WERI-Rb-1 (cell line): ENCODE measurements at regions not wholly inside any gene's neighbourhood (a gene's known extent, or its start where the extent isn't known, plus 50 kb on each side); places are given as distances from the start of the nearest gene placed in this dataset.

Source experiments
- DNase-seq: peaks from one replicate; pipeline ENCODE4 v3.0.0-alpha.2; 2020
- H3K27ac ChIP-seq: fragments of 250-450 bp; sonication (Bioruptor Pico); 2 replicates; pipeline ENCODE4 v1.5.1; 2020; ENCODE audit warnings: mild to moderate bottlenecking, moderate library complexity
- H3K27me3 ChIP-seq: fragments of 250-450 bp; sonication (Bioruptor Pico); 2 replicates; pipeline ENCODE4 v1.5.1; 2021; ENCODE audit warnings: mild to moderate bottlenecking, low read depth, moderate library complexity; ENCODE audit not compliant: insufficient read depth, severe bottlenecking
- H3K36me3 ChIP-seq: fragments of 250-450 bp; sonication (Bioruptor Pico); 2 replicates; pipeline ENCODE4 v1.5.1; 2020; ENCODE audit warnings: mild to moderate bottlenecking, moderate library complexity
- H3K4me3 ChIP-seq: 2 replicates; pipeline ENCODE4 v1.5.1; 2011; ENCODE audit warnings: low read depth, mild to moderate bottlenecking, control low read depth, low read length
- H3K9me3 ChIP-seq: fragments of 250-450 bp; sonication (Bioruptor Pico); 2 replicates; pipeline ENCODE4 v1.5.1; 2021; ENCODE audit warnings: mild to moderate bottlenecking, moderate library complexity; ENCODE audit not compliant: severe bottlenecking
- TF ChIP-seq, protein P1 (sequence below): IDR thresholded peaks from 2 replicates; pipeline ENCODE4 v1.5.1; 2011; ENCODE audit warnings: low read depth, mild to moderate bottlenecking, control low read depth, inconsistent platforms, low read length

GRCh38 chr2:122610948-122611609 is 855.6 kb downstream of the TSN start:
- no peaks in the 10 kb centered on the region for H3K9me3 ChIP-seq
- DNase-seq, result no peak
- no peaks in the 10 kb centered on the region for H3K27me3 ChIP-seq
- no peaks in the 10 kb centered on the region for H3K36me3 ChIP-seq
- H3K4me3 ChIP-seq, result no peak overlapping the region
- TF ChIP-seq, protein P1, sequence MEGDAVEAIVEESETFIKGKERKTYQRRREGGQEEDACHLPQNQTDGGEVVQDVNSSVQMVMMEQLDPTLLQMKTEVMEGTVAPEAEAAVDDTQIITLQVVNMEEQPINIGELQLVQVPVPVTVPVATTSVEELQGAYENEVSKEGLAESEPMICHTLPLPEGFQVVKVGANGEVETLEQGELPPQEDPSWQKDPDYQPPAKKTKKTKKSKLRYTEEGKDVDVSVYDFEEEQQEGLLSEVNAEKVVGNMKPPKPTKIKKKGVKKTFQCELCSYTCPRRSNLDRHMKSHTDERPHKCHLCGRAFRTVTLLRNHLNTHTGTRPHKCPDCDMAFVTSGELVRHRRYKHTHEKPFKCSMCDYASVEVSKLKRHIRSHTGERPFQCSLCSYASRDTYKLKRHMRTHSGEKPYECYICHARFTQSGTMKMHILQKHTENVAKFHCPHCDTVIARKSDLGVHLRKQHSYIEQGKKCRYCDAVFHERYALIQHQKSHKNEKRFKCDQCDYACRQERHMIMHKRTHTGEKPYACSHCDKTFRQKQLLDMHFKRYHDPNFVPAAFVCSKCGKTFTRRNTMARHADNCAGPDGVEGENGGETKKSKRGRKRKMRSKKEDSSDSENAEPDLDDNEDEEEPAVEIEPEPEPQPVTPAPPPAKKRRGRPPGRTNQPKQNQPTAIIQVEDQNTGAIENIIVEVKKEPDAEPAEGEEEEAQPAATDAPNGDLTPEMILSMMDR, result no peak
- no peak overlapping the region for H3K27ac ChIP-seq

GRCh38 chr2:122622934-122623333 is 867.5 kb downstream of the TSN start:
- Histone ChIP-seq H3K36me3 (no peaks in the 10 kb centered on the region), H3K27ac (no peak overlapping the region), H3K27me3 (no peaks in the 10 kb centered on the region), H3K9me3 (no peaks in the 10 kb centered on the region), H3K4me3 (no peak overlapping the region)
- no peak for DNase-seq
- TF ChIP-seq, protein P1, result no peak

GRCh38 chr2:122627388-122627787 is 871.9 kb downstream of the TSN start:
- TF ChIP-seq, protein P1, result no peak

GRCh38 chr2:122634256-122634655 is 878.8 kb downstream of the TSN start:
- no peaks in the 10 kb centered on the region for H3K27me3 ChIP-seq
- no peak overlapping the region for H3K4me3 ChIP-seq
- TF ChIP-seq, protein P1, result no peak
- H3K9me3 ChIP-seq, result no peaks in the 10 kb centered on the region
- H3K27ac ChIP-seq, result no peak overlapping the region
- H3K36me3 ChIP-seq, result no peaks in the 10 kb centered on the region
- DNase-seq, result no peak

More at GRCh38 chr2:122627388-122627787, 871.9 kb downstream of the TSN start:
- H3K27me3 ChIP-seq, result no peaks in the 10 kb centered on the region
- no peaks in the 10 kb centered on the region for H3K9me3 ChIP-seq
- H3K27ac ChIP-seq, result no peak overlapping the region
- H3K4me3 ChIP-seq, result no peak overlapping the region
- no peak for DNase-seq
- no peaks in the 10 kb centered on the region for H3K36me3 ChIP-seq

DNA sequence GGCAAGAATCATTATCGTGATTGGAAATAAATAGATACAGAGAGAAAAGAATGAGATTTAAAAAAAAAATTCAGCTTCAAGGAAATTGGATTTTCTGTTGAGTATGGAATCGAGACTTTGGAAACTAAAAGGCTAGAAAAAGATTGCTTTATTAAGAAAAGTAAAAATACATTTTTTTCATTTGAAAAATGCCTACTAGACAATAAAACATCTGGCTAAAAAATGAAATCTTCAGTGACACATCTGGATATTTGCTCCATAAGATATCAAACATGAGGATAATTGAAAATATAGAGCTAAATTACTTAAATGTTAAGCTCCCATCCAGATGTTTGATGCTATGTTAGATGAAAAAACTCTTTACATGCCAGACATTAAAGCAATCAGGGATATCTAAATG is 879.5 kb downstream of the TSN start:
- no peak overlapping the region for H3K27ac ChIP-seq
- TF ChIP-seq, protein P1, result no peak
- no peaks in the 10 kb centered on the region for H3K27me3 ChIP-seq

DNA sequence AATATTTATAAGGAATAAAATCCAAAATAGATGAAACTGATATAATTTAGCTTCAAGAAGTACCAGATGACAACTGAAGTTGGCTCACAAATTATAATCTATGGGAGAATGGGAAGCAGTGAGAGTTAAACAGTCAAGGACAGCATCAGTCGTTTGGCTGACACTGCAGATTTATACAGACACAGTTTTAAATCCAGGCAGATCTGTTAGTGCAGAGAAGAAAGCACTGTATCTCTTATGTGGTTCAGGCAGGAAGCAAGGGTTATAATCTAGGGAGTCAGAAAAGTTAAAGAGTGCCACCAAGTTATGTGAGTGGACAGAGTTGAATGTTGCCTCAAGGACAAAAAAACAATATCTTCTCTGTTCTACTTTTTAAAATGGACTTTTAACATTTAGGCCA is 880.2 kb downstream of the TSN start:
- Histone ChIP-seq H3K9me3 (no peaks in the 10 kb centered on the region), H3K27ac (no peak overlapping the region), H3K4me3 (no peak overlapping the region), H3K36me3 (no peaks in the 10 kb centered on the region), H3K27me3 (no peaks in the 10 kb centered on the region)
- DNase-seq, result no peak
- TF ChIP-seq, protein P1, result no peak

More for the DNA sequence above, 879.5 kb downstream of the TSN start:
- DNase-seq, result no peak
- Histone ChIP-seq H3K4me3 (no peak overlapping the region), H3K36me3 (no peaks in the 10 kb centered on the region), H3K9me3 (no peaks in the 10 kb centered on the region)
